NCI-H446 treated with DMSO at 0.1 percent for 48 hours (cell line): ENCODE measurements at regions not wholly inside any gene's neighbourhood (a gene's known extent, or its start where the extent isn't known, plus 50 kb on each side); places are given as distances from the start of the nearest gene placed in this dataset.

Source experiments
- DNase-seq: peaks from one replicate; lab custom pipeline; 2025; lab: John Stamatoyannopoulos, UW

GRCh38 chr4:20598626-20599025 is 101.6 kb upstream of the PACRGL start:
- no peak for DNase-seq

DNA sequence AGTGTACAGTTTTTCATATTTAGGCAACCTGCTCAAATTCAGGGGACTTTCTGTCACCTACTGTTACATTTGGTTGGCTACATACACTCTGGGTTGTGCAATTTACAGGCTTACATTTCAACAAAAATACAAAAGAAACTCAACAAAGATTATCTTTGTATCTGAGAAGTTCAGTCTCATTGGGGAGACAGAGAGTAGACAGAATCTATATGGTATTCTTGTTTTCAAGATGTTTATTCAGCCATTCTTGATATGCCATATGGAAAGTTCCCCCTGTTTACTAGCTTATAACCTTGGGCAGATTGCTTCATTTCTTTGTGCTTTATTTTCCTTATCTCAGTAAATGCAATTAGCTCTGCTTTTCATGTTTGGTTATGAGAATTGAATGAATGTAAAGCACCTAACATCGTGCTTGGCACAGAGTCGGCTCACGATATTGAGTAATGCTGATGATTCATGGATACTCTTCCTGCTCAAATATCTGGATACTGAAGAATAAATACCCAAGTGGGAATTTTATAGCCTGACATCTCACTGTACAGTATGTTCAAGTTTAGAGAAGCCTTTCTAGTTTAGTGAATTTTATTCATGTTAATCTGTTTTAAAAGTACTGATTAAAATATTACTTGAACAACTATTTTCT is 96.5 kb upstream of the PACRGL start:
- DNase-seq = no peak

- DNase-seq = no peak
These were observed 87.9 kb upstream of the PACRGL start for GRCh38 chr4:20612313-20612712.

GRCh38 chr4:20614816-20615215 is 85.4 kb upstream of the PACRGL start:
- DNase-seq = no peak

- no peak for DNase-seq
These were observed 84.6 kb upstream of the PACRGL start for GRCh38 chr4:20615486-20616260.

DNA sequence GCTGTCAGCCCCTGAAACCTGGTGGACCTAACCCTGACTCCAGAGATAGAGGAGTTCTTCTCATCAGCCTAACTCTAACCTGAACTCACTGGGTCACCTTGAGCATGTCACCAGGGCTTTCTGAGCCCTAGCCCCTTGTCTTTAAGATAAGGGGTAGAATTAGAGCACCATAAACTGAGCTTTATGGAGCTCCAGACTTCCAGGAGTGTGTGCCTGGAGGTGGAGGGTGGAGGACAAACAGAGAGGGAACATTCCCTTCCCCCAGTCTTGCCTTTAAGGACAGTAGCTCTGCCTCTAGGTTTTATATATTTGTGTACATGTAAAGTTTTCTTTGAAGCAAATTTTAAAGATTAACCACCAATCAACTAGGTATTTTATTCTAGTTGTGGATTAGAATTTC is 83.9 kb upstream of the PACRGL start:
- no peak for DNase-seq

DNA sequence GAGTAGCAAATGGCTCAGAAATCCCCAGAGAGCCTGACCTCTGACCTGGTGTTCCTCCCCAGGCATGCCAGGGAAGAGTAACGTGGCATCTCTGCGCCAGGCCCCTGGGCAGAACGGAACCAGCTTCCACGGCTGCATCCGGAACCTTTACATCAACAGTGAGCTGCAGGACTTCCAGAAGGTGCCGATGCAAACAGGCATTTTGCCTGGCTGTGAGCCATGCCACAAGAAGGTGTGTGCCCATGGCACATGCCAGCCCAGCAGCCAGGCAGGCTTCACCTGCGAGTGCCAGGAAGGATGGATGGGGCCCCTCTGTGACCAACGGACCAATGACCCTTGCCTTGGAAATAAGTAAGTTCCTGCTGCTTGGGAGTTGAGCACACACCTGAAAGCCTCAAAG is 83.4 kb upstream of the PACRGL start:
- no peak for DNase-seq

- no peak for DNase-seq
These were observed 82.4 kb upstream of the PACRGL start for GRCh38 chr4:20617678-20618396.

- DNase-seq = no peak
These were observed 81.5 kb upstream of the PACRGL start for GRCh38 chr4:20618731-20619130.

GRCh38 chr4:20621476-20621875 is 78.8 kb upstream of the PACRGL start:
- no peak for DNase-seq

DNA sequence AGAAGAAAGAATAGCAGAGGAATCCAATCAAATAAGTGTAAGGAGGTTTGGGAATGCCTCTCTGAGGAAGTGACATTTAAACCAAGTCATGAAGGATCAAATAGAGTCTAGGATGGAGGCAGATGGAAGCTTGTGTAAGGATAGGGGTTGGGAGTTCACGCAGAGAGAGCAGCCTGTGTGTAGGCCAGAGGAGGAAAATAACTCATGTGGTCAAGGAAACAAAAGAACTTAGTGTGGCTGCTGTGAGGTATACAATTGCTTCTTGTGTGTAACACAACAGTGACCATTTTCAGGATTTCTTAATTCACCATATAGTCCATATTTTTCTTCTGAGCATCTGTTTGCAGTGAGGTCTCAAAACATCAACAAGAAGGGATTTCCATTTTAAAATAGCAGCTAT is 77.6 kb upstream of the PACRGL start:
- no peak for DNase-seq

DNA sequence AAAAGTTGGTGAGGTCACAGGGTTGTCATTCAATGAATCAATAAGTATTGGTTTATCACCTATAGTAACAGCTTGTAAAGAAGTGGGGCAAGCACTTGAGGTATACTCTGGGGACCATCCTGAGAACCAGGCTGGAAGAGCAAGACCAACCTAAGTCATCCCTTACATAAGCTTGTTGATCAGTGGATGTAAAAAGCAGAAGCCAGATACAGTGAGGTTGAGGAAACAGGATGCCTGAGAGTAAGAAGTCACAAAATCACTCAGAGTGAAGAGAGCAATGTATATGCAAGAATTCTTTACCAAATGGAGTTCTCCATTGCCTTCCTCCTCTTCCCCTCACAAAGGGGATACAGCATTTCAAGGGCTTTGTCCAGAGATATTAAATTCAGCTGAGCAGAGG is 76.3 kb upstream of the PACRGL start:
- DNase-seq = no peak

DNA sequence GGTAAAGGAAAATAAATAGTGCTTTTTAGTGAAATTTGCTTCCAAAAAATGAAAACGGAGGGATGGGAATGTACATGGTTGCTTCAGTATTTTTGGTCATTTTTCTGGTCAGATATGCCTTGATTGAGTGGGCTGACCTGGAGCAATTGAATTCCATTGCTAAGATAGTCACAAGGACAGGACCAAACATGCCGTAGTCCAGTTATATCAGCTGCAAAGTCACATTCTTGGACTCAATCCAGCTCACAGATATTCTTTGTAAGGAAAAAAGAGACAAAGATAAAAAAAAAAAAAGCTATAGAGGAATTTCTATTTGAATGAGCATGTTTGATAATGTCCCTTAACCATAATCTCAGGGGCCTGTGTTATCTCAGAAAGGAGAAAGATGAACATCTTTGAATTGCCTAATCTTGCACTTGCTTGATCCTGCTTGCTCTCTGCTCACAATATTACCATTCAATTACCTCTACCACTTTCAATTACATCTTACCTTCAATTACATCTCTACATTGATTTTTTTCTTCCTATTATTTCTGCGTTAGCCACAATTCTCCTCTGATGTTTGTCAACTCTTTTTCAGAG is 75.4 kb upstream of the PACRGL start:
- no peak for DNase-seq

- DNase-seq = no peak
These were observed 74.8 kb upstream of the PACRGL start for GRCh38 chr4:20625426-20625825.

GRCh38 chr4:20626326-20627005 is 73.8 kb upstream of the PACRGL start:
- no peak for DNase-seq

GRCh38 chr4:20627866-20628265 is 72.4 kb upstream of the PACRGL start:
- no peak for DNase-seq

- DNase-seq = no peak
These were observed 70.8 kb upstream of the PACRGL start for GRCh38 chr4:20629186-20630106.

GRCh38 chr4:20638825-20639224 is 61.4 kb upstream of the PACRGL start:
- no peak for DNase-seq

GRCh38 chr4:20639346-20639745 is 60.9 kb upstream of the PACRGL start:
- DNase-seq = no peak

DNA sequence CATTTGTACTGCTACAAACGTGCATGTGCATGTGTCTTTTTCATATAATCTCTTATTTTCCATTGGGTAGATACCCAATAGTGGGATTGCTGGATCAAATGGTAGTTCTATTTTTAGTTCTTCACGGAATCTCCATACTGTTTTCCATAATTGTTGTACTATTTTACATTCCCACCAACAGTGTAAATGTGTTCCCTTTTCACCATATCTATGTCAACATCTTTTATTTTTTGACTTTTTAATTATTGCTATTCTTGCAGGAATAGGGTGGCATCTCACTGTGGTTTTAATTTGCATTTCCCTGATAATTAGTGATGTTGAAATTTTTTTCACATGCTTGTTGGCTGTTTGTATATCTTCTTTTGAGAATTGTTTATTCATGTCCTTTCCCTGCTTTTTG is 59.3 kb upstream of the PACRGL start:
- DNase-seq = no peak

GRCh38 chr4:20641976-20642375 is 58.3 kb upstream of the PACRGL start:
- no peak for DNase-seq
